ENCODE measurements at regions not wholly inside any gene's neighbourhood (a gene's known extent, or its start where the extent isn't known, plus 50 kb on each side); places are given as distances from the start of the nearest gene placed in this dataset.

DNA sequence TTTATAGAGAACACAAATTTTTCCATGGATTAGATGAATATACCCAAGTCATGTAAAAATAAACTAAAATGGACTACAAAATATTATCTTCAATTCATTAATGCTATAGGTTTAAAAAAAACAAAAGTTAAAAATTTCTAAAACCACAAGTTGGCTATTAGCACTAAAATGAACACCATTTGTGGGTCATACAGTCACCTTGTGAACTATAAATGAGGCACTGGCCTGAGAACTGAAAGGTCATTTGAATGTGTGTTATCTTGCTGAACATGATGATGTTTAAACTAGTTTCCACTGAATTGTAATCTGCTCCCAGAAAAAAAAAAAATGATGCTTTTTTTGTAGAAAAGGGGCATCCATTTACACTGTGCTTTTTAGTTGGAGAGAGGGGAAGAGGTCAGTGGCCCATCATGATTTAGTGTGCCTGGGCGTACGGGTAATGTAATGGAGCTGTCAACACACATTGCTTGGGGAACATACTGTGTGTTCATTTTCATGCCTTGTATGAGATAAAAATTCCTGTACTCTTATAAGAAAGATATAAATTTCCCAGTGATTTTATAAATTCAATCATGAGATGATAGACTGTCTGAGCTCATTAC is 96.6 kb upstream of the FKBP1C start:
- intact Hi-C loops (cut with DNase I), result no loop called here
- no peak overlapping the region for H3K4me3 ChIP-seq
- H3K9me3 ChIP-seq, result peaks cover 0 to 7% (median 0%) of the 10 kb centered on the region in 12 donors
- DNase-seq, result no peak
- no peaks in the 10 kb centered on the region for H3K27me3 ChIP-seq
- TF ChIP-seq, protein P1, sequence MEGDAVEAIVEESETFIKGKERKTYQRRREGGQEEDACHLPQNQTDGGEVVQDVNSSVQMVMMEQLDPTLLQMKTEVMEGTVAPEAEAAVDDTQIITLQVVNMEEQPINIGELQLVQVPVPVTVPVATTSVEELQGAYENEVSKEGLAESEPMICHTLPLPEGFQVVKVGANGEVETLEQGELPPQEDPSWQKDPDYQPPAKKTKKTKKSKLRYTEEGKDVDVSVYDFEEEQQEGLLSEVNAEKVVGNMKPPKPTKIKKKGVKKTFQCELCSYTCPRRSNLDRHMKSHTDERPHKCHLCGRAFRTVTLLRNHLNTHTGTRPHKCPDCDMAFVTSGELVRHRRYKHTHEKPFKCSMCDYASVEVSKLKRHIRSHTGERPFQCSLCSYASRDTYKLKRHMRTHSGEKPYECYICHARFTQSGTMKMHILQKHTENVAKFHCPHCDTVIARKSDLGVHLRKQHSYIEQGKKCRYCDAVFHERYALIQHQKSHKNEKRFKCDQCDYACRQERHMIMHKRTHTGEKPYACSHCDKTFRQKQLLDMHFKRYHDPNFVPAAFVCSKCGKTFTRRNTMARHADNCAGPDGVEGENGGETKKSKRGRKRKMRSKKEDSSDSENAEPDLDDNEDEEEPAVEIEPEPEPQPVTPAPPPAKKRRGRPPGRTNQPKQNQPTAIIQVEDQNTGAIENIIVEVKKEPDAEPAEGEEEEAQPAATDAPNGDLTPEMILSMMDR (IDR thresholded peaks at IDR 0.05), result no peak
- TF ChIP-seq POLR2A (IDR thresholded peaks at IDR 0.05), result no peak
- no peaks in the 10 kb centered on the region for H3K4me1 ChIP-seq
- no peak for ATAC-seq
- no peaks in the 10 kb centered on the region for H3K36me3 ChIP-seq
- H3K27ac ChIP-seq, result no peak overlapping the region
- WGBS, 4 donors, result 32 to 49% (median 40%) methylated on average over 2 of the region's 2 CpGs

DNA sequence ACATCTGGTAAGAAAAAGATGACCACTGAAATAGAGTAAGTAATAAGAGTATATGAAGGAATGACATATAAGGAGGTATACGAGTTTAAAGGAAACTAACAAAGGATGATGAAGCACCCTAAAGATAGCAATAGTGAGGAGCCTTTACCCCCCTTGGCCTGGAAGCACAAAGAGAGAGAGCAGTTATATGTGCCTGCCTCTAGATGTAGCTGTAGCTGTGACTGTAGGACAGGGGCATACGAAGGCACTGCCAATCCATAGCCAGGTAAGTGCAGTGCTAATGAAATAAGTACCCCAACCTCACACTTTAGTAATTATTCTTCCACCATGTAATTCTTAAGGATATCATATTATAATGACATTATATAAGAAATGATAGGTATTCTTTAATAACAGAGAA is 90.1 kb upstream of the FKBP1C start:
- TF ChIP-seq, protein P1 (IDR thresholded peaks at IDR 0.05), result no peak
- no peak for TF ChIP-seq POLR2A (IDR thresholded peaks at IDR 0.05)
- Histone ChIP-seq H3K36me3 (no peaks in the 10 kb centered on the region), H3K27ac (no peak overlapping the region), H3K27me3 (no peaks in the 10 kb centered on the region), H3K4me1 (no peaks in the 10 kb centered on the region), H3K9me3 (no peaks in the 10 kb centered on the region), H3K4me3 (no peak overlapping the region)
- intact Hi-C loops (cut with DNase I), result no loop called here
- DNase-seq (no peak), ATAC-seq (no peak)
- WGBS, 4 donors, result 32 to 38% (median 35%) methylated on average over 2 of the region's 2 CpGs

GRCh38 chr6:63140114-63140513 is 71.2 kb upstream of the FKBP1C start:
- Histone ChIP-seq H3K27me3 (no peaks in the 10 kb centered on the region), H3K27ac (no peak overlapping the region), H3K9me3 (peaks cover 0 to 24% (median 5%) of the 10 kb centered on the region in 12 donors), H3K4me3 (no peak overlapping the region), H3K4me1 (no peaks in the 10 kb centered on the region), H3K36me3 (no peaks in the 10 kb centered on the region)
- intact Hi-C loops (cut with DNase I), result no loop called here
- no peak for DNase-seq
- 78 to 94% (median 90%) methylated on average over 3 of the region's 3 CpGs for WGBS, 4 donors
- no peak for ATAC-seq
- no peak for TF ChIP-seq POLR2A (IDR thresholded peaks at IDR 0.05)
- TF ChIP-seq, protein P1 (IDR thresholded peaks at IDR 0.05), result no peak

- no peak overlapping the region for H3K27ac ChIP-seq
- WGBS, 4 donors, result 83 to 98% (median 94%) methylated on average over 2 of the region's 2 CpGs
- no peak for ATAC-seq
Measured at GRCh38 chr6:63140692-63141318, 70.5 kb upstream of the FKBP1C start.

More at GRCh38 chr6:63140692-63141318, 70.5 kb upstream of the FKBP1C start:
- intact Hi-C loops (cut with DNase I), result no loop called here
- Histone ChIP-seq H3K4me1 (no peaks in the 10 kb centered on the region), H3K9me3 (peaks cover 0 to 24% (median 5%) of the 10 kb centered on the region in 12 donors), H3K4me3 (no peak overlapping the region), H3K27me3 (no peaks in the 10 kb centered on the region), H3K36me3 (no peaks in the 10 kb centered on the region)
- TF ChIP-seq, protein P1 (IDR thresholded peaks at IDR 0.05), result no peak
- TF ChIP-seq POLR2A (IDR thresholded peaks at IDR 0.05), result no peak
- no peak for DNase-seq
